ENCODE measurements at regions not wholly inside any gene's neighbourhood (a gene's known extent, or its start where the extent isn't known, plus 50 kb on each side); places are given as distances from the start of the nearest gene placed in this dataset.
A peak's percentile ranks its signal among the peaks of the same experiment; 100 is the strongest.

GRCh38 chr7:68807666-68808065, 790.6 kb upstream of the AUTS2 start:
- Histone ChIP-seq H3K4me1 (no peaks in the 10 kb centered on the region), H3K9me3 (peaks cover 0 to 9% (median 0%) of the 10 kb centered on the region in 4 donors), H3K27ac (no peak overlapping the region), H3K27me3 (peaks cover 0 to 19% (median 0%) of the 10 kb centered on the region in 3 donors), H3K4me3 (no peak overlapping the region), H3K36me3 (no peaks in the 10 kb centered on the region)
- no peak for TF ChIP-seq POLR2AphosphoS5 (IDR thresholded peaks at IDR 0.05)
- no peak for TF ChIP-seq EP300 (IDR thresholded peaks at IDR 0.05)
- TF ChIP-seq, protein P1, sequence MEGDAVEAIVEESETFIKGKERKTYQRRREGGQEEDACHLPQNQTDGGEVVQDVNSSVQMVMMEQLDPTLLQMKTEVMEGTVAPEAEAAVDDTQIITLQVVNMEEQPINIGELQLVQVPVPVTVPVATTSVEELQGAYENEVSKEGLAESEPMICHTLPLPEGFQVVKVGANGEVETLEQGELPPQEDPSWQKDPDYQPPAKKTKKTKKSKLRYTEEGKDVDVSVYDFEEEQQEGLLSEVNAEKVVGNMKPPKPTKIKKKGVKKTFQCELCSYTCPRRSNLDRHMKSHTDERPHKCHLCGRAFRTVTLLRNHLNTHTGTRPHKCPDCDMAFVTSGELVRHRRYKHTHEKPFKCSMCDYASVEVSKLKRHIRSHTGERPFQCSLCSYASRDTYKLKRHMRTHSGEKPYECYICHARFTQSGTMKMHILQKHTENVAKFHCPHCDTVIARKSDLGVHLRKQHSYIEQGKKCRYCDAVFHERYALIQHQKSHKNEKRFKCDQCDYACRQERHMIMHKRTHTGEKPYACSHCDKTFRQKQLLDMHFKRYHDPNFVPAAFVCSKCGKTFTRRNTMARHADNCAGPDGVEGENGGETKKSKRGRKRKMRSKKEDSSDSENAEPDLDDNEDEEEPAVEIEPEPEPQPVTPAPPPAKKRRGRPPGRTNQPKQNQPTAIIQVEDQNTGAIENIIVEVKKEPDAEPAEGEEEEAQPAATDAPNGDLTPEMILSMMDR (IDR thresholded peaks at IDR 0.05) = no peak
- TF ChIP-seq POLR2A (IDR thresholded peaks at IDR 0.05) = no peak
- intact Hi-C loops (cut with DNase I; ENCODE audit: low total_unique reads) = no loop called here
- 72 to 83% (median 77%) methylated on average over 2 of the region's 2 CpGs for WGBS, 5 donors
- DNase-seq = peak in 1 of 2 donors; percentile 19

DNA sequence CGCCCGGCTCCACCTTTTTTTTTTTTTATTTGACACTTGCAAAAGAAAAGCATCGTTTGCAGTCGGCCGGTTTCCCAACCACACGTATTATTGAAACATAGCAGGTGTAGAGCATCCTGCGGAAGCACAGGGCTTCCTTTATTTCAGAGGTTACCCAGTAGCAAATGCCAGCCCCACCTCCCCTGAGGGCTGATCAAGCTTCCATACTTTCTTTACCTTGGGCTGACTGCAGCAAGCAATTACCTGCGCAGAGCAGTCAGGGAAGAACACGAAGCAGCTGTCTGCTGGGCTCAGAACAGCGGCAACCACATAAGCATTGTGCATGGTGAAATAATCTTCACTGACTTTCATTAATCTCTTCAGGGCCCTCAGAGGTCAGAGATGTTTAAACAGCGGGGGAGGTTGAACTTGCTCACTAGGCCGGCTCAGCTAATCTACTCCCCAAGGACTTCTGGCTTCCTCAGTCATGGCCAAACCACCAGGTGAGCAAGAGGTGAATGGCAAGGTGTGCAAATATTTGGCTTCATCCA, 784.7 kb upstream of the AUTS2 start:
- DNase-seq = peak; percentile 68 to 83
- WGBS, 5 donors = 15 to 36% (median 31%) methylated on average over 12 of the region's 12 CpGs

DNA sequence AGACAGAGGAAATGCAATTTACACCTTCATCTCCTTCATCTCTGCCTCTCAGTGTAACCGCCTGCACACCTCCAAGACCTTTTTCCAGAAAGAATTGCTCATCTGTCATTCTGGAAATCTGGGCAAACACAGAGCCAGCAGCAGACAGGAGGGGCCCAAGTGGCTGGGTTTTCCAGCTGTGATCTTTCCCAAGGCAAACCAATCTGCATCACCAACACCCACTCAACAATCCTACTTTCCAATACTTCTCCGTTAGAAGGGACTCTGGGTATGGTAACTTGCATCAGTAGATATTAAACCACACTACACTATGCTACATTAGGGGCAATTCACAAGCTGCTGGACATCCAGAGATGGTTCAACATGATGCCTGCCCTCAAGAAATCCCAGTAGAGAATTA, 781.8 kb upstream of the AUTS2 start:
- no peak overlapping the region for H3K27ac ChIP-seq
- peaks cover 0 to 7% (median 2%) of the 10 kb centered on the region in 4 donors for H3K9me3 ChIP-seq
- intact Hi-C loops (cut with DNase I; ENCODE audit: low total_unique reads) = no loop called here
- no peaks in the 10 kb centered on the region for H3K36me3 ChIP-seq
- 64 to 80% (median 67%) methylated on average over 2 of the region's 2 CpGs for WGBS, 5 donors
- H3K27me3 ChIP-seq = peaks cover 0 to 15% (median 0%) of the 10 kb centered on the region in 3 donors
- H3K4me1 ChIP-seq = peaks cover 0 to 14% (median 5%) of the 10 kb centered on the region in 4 donors
- H3K4me3 ChIP-seq = no peak overlapping the region
- TF ChIP-seq EP300 (IDR thresholded peaks at IDR 0.05) (no peak), POLR2A (IDR thresholded peaks at IDR 0.05) (no peak), POLR2AphosphoS5 (IDR thresholded peaks at IDR 0.05) (no peak)
- TF ChIP-seq, protein P1 (IDR thresholded peaks at IDR 0.05) = no peak
- DNase-seq = no peak

More for the DNA sequence above, 784.7 kb upstream of the AUTS2 start:
- no peak for TF ChIP-seq EP300 (IDR thresholded peaks at IDR 0.05)
- TF ChIP-seq POLR2A (IDR thresholded peaks at IDR 0.05) = no peak
- peak in 2 of 3 donors; percentile 72 for TF ChIP-seq POLR2AphosphoS5 (IDR thresholded peaks at IDR 0.05)
- TF ChIP-seq, protein P1 (IDR thresholded peaks at IDR 0.05) = no peak
- Histone ChIP-seq H3K4me3 (no peak overlapping the region), H3K27me3 (peaks cover 0 to 19% (median 0%) of the 10 kb centered on the region in 3 donors), H3K36me3 (no peaks in the 10 kb centered on the region), H3K27ac (no peak overlapping the region), H3K4me1 (peaks cover 0 to 14% (median 5%) of the 10 kb centered on the region in 4 donors), H3K9me3 (peaks cover 0 to 1% (median 0%) of the 10 kb centered on the region in 4 donors)
- intact Hi-C loops (cut with DNase I; ENCODE audit: low total_unique reads) = no loop called here

DNA sequence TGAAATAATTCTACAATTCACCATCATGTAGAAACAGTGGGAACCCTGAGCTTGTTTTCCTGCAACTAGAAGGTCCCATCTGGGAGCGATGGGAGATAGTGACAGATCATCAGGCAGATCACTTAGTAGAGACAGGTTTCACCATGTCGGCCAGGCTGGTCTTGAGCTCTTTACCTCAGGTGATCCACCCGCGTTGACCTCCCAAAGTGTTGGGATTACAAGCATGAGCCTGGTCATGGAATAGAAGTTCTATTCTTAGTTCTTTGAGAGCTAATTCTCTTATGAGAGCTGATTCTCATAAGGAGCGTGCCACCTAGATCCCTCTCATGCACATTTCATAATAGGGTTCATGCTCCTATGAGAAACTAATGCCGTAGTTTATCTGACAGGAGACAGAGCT, 778.0 kb upstream of the AUTS2 start:
- peaks cover 0 to 29% (median 18%) of the 10 kb centered on the region in 4 donors for H3K9me3 ChIP-seq
- H3K27ac ChIP-seq = no peak overlapping the region
- no peaks in the 10 kb centered on the region for H3K36me3 ChIP-seq
- TF ChIP-seq EP300 (IDR thresholded peaks at IDR 0.05) (no peak), POLR2A (IDR thresholded peaks at IDR 0.05) (no peak), POLR2AphosphoS5 (IDR thresholded peaks at IDR 0.05) (no peak)
- TF ChIP-seq, protein P1 (IDR thresholded peaks at IDR 0.05) = no peak
- DNase-seq = no peak
- WGBS, 5 donors = 83 to 92% (median 87%) methylated on average over 6 of the region's 6 CpGs
- H3K4me3 ChIP-seq = no peak overlapping the region
- peaks cover 0 to 10% (median 0%) of the 10 kb centered on the region in 3 donors for H3K27me3 ChIP-seq
- H3K4me1 ChIP-seq = no peaks in the 10 kb centered on the region
- intact Hi-C loops (cut with DNase I; ENCODE audit: low total_unique reads) = no loop called here
